GM21447 (cell line): ENCODE measurements at regions not wholly inside any gene's neighbourhood (a gene's known extent, or its start where the extent isn't known, plus 50 kb on each side); places are given as distances from the start of the nearest gene placed in this dataset.

Source experiments
- ATAC-seq: cut with Tn5 transposase; IDR thresholded peaks from one replicate; pipeline ENCODE4 v1.9.1; 2021; ENCODE audit not compliant: unreplicated experiment

- no peak for ATAC-seq
Observed at GRCh38 chr11:107151158-107151557, 132.9 kb upstream of the GUCY1A2 start.

- ATAC-seq, result no peak
Observed at GRCh38 chr11:107140983-107141382, 122.7 kb upstream of the GUCY1A2 start.

- no peak for ATAC-seq
Observed at GRCh38 chr11:107139396-107139795, 121.1 kb upstream of the GUCY1A2 start.

- ATAC-seq, result no peak
Observed at GRCh38 chr11:107136892-107137291, 118.6 kb upstream of the GUCY1A2 start.

DNA sequence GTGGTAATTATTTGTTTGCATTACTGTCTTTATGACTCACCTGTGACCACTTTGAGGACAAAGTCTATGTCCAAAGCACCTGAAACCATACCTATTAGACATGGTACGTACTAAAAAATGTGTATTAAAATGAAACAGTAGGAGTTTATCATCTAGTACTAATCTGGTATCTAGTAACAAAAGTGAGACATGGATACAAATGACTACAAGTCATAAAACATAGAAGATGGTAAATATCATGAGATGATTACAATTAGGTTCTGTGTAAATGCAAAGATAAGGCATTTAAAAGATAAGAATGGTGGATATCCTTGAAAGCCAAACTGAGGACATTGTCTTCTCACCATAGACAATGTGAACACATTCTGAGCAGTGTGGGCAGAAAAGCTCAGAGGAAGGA, 113.5 kb upstream of the GUCY1A2 start:
- no peak for ATAC-seq

DNA sequence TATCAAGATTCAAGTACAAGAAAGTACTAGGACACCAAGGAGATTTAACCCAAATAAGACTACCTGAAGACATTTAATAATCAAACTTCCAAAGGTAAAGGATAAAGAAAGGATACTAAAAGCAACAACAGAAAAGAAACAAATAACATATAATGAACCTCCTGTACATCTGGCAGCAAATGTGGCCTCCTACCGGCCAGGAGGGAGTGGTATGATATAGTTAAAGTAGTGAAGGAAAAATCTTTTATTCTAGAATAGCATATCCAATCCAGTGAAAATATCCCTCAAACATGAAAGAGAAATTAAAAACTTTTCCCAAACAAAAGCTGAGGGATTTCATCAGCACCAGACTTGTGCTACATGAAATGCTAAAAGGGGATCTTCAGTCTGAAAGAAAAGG, 104.7 kb upstream of the GUCY1A2 start:
- ATAC-seq, result no peak

- no peak for ATAC-seq
Observed at GRCh38 chr11:107118025-107118720, 99.9 kb upstream of the GUCY1A2 start.

DNA sequence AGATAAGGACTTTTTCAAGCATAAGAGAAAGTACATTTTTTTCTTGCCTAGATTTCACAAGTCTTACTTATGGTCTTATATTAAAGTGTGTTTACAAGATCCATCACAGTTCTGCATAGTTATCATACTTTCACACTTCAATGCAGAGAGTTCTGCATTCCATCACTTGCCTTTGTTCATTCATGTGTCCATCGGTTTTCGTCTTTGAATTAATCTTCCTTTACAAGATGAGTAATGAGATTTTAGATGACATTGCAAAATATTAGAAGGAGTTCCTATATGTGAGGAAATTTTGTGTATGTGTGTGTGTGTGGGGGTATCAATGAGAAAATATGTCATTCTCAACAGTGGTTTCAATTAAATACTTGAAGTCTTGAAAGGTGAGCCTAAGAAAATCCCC, 98.1 kb upstream of the GUCY1A2 start:
- ATAC-seq, result no peak

GRCh38 chr11:107102692-107103477, 84.6 kb upstream of the GUCY1A2 start:
- no peak for ATAC-seq

DNA sequence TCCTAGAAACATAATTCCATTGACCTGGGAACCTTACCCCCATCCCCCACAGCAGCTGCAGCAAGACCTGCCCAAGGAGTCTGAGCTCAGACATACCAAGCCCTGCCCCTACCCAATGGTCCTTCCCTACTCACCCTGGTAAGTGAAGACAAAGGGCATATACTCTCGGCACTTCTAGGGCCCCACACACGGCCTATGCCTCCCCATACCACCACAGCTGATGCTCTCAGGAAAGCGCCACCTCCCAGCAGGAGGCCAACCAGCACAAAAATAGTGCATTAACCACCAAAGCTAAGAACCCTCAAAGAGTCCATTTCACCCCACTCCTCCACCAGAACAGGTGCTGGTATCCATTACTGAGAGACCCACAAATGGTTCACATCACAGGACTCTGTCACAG, 74.4 kb upstream of the GUCY1A2 start:
- ATAC-seq, result no peak

DNA sequence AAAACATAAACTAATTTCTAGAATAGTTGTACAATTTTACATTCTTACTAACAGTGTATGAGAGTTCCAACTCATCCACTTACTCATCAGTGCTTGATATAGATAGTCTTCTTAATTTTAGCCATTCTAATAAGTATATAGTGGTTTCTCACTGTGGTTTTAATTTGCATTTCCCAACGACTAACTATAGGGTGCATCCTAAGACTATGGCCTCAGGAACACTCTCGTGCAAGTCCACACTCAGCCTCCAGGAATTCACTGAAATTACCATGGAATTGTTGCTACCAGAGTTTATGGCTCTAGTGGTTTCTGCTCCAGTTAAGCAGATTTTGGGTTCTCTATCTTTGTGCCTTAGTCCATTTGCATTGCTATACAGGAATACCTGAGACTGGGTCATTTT, 60.1 kb upstream of the GUCY1A2 start:
- ATAC-seq, result no peak

- no peak for ATAC-seq
Observed at GRCh38 chr11:107076832-107077231, 58.6 kb upstream of the GUCY1A2 start.

DNA sequence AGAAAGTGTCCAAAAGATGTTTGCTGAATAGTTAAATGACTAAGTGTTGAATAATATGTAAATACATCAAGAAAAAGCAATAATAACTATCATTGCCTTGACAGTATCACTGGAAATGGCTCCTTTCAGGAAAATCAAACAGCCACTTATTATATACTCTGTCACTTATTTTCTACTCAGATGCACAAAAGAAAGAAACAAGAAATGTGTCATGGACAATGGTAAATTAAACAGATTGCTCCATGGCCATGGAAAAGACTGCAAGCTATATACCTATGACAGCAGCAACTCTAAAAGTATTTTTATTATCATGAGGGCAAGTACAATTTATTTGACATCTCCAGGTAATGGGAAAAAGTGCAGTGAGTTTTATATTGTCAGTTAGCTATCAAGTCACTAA, 52.9 kb upstream of the GUCY1A2 start:
- ATAC-seq, result no peak
